NCI-H1436 treated with DMSO at 0.1 percent for 48 hours (cell line): ENCODE measurements at regions not wholly inside any gene's neighbourhood (a gene's known extent, or its start where the extent isn't known, plus 50 kb on each side); places are given as distances from the start of the nearest gene placed in this dataset.
"Not testable (repeated sequence)": the region's sequence is repeated elsewhere in the genome, so short reads cannot be mapped to it uniquely, and the experiment has no call there.

Experiments
- DNase-seq: peaks from one replicate; lab custom pipeline; 2025; lab: John Stamatoyannopoulos, UW

- no peak for DNase-seq
These were observed 51.5 kb upstream of the MAP3K1 start for GRCh38 chr5:56763711-56764466.

- DNase-seq = no peak
These were observed 52.2 kb upstream of the MAP3K1 start for GRCh38 chr5:56763182-56763581.

- DNase-seq = no peak
These were observed 54.0 kb upstream of the MAP3K1 start for GRCh38 chr5:56761151-56761885.

- no peak for DNase-seq
These were observed 54.6 kb upstream of the MAP3K1 start for GRCh38 chr5:56760723-56761122.

- no peak for DNase-seq
These were observed 55.7 kb upstream of the MAP3K1 start for GRCh38 chr5:56759521-56760216.

- no peak for DNase-seq
These were observed 58.3 kb upstream of the MAP3K1 start for GRCh38 chr5:56757077-56757476.

DNA sequence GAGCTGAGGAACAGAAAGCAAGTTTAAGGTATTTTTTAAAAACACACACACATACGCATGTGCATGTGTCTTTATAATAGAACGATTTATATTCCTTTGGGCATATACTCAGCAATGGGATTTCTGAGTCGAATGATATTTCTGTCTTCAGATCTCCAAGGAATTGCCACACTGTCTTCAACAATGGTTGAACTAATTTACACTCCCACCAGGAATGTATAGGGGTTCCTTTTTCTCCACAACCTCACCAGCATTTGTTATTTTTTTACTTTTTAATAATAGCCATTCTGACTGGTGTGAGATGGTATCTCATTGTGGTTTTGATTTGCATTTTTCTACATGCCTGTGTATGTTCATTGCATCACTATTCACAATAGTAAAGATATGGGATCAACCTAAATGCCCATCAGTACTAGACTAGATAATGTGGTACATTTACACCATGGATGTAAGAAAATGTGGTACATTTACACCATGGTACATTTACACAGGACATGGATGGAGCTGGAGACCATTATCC lies 60.3 kb upstream of the MAP3K1 start:
- no peak for DNase-seq

GRCh38 chr5:56753588-56753987 lies 61.8 kb upstream of the MAP3K1 start:
- DNase-seq = not testable (repeated sequence)

- no peak for DNase-seq
These were observed 63.6 kb upstream of the MAP3K1 start for GRCh38 chr5:56751572-56752313.

DNA sequence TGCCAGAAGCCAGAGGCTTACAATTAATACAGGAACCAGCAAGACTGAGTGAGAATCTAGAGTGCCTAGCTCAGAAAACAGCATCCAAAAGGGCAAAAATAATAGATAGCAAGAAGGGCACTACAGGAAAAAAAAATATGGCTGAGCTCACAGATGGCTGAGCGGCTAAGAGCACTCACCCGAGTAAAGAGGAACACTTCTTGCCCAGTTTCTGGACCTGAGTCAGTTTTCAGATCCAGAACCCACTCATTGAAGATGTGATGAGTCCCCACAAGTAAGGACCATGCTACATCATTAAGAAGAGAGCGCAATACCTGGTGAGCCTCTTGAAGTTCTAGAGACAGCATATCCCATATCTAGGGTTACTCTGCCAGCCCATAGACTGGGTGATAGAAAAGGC lies 65.5 kb upstream of the MAP3K1 start:
- DNase-seq = no peak

DNA sequence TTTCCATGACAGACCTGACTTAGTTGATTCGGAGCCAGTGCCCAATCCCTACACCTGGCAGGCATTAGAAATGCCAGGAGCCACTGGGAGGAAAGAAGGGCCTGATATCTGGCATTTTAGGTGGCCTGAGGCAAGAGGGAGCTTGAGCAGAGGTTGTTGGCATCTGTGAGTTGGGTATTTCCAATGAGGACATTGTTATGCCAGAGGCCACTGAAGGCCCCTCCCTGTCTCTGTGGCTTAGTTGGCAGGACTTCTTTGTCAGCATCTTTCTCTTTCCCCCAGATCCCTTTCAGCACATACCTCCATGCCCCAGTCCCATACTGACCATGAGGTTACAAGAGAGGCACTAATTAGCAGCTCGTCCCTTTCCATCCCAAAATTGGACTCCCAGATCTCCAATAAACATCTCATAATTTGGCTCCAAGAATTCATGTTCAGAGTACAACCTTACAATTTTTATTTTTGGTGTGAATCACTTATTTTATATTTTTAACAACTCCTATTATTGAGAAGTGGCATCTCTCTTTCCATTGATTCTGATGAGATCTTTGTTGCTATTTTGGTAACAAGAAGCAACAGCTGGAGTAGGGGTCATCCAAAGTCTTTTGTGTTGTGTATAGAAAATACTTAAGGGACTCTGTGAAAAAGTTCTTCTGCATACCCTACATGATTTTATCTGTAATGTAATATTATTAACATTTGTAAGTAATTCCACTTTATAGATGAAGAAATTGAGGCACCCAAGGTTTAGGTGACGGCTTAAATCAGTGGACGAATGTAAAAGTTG lies 68.6 kb upstream of the MAP3K1 start:
- DNase-seq = no peak

DNA sequence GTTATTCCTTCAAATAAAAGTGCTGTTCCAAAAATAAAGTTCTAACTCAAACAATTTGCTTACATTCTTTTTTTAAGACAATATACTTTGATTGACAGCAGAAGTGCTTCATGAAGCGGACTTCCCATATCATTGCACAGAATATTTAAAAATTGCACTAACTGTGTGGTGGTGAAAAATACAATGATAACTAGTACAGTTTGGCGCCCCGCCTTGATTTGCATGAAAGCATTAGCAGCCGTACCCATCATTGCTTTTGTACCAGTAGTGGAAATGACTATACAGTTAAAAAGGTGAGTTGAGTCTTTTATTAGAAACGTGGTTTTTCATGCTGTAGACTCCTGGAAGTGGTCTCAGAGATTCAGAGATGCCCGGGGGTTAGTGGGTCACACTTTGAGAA lies 69.5 kb upstream of the MAP3K1 start:
- no peak for DNase-seq

GRCh38 chr5:56740868-56741267 lies 74.5 kb upstream of the MAP3K1 start:
- DNase-seq = no peak

DNA sequence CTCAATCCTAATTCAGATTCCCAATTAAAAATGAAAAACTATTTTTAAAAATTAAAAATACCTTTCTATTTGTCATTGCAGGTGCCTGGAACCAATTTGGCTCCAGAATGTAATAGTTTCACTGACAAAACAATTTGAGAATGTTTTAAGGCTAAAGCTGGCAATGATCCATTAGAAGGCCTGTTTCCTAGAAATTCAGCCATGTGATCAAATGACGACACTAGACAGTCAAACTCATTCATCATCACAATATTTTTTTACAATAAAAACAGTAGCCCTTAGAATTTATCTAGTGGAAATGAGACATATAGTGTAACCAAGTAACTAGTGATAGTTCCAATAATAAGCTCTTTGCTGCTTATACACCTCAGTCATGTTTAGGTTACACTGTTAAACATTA lies 75.4 kb upstream of the MAP3K1 start:
- no peak for DNase-seq

GRCh38 chr5:56737951-56738606 lies 77.3 kb upstream of the MAP3K1 start:
- DNase-seq = no peak

- DNase-seq = no peak
These were observed 78.2 kb upstream of the MAP3K1 start for GRCh38 chr5:56737002-56737621.

GRCh38 chr5:56735849-56736641 lies 79.3 kb upstream of the MAP3K1 start:
- no peak for DNase-seq

DNA sequence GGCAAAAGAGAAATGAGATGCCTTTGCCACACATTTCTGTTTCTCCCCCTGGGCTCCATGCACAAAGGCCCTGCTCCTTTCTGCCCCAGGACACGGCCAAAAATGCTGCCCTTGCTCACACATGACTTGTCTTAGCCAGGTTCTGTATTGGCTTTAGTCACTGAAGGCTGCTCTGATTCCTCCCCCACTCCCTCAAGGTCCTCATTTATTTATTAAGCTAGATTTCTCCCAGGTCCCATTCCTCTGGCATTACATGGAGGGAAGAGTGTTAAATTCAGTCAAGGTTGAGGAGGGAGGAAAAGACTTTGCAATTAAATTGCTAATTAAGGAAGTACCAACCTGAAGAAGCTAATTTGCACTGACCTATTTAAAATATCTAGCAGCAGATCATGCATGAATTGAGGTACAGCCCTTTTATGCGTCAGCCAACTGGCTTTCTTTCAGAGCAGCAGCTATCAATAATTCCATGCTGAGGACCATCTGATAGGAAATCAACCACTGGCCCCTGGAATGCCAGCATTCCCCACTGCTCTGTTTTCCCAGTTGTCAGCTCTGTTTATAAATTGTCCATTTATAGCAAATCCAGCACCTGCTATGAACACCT lies 81.2 kb upstream of the MAP3K1 start:
- no peak for DNase-seq

DNA sequence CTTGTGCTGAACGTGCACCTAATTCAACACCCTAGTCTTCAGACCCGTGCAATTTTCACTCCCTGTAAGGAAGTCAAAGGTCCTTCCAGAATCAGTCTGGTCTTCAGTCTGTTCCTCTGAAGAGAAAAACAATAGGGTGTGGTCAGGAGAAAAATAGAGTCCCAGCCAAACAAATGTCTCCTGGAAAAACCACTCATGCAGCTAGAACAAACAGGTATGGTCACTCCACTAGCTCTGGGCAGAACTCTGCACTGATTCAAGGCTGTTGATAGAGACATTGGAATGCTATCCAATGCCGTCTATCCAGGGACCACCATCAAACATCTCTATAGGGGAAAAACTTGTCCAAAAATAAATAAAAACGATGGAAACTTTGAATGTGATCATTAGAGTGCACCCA lies 81.8 kb upstream of the MAP3K1 start:
- no peak for DNase-seq
